ENCODE measurements at regions not wholly inside any gene's neighbourhood (a gene's known extent, or its start where the extent isn't known, plus 50 kb on each side); places are given as distances from the start of the nearest gene placed in this dataset.
"Not testable (repeated sequence)": the region's sequence is repeated elsewhere in the genome, so short reads cannot be mapped to it uniquely, and the experiment has no call there.

GRCh38 chr6:112503091-112503596 is 156.0 kb downstream of the RFPL4B start:
- DNase-seq (ENCODE audit: low read depth in 4 of 4, low spot score in 3 of 4) = no peak

- DNase-seq (ENCODE audit: low read depth in 4 of 4, low spot score in 3 of 4) = no peak
Observed at GRCh38 chr6:112504621-112505020, 157.5 kb downstream of the RFPL4B start.

DNA sequence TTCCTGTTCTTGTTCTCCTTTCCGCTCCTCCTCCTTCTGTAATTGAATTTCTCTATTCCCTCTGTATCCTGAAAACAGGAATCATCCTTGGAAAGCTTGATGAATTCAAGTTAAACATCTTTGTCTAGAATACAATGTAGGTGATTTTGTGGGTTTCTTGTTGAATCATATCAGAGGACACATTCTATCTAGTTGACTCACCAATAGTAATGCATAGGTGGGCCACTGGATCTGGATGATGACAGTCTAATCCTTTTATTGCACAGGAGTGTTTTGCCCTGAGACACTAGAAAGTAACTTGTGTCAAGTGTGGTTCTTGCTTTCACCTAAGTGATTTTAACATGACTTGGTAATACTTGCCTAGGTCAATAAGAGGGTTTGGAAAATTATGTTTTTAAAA is 164.3 kb downstream of the RFPL4B start:
- no peak for DNase-seq (ENCODE audit: low read depth in 4 of 4, low spot score in 3 of 4)

- no peak for DNase-seq (ENCODE audit: low read depth in 4 of 4, low spot score in 3 of 4)
Observed at GRCh38 chr6:112513175-112513574, 166.0 kb downstream of the RFPL4B start.

GRCh38 chr6:112522587-112522986 is 175.5 kb downstream of the RFPL4B start:
- DNase-seq (ENCODE audit: low read depth in 4 of 4, low spot score in 3 of 4) = no peak

DNA sequence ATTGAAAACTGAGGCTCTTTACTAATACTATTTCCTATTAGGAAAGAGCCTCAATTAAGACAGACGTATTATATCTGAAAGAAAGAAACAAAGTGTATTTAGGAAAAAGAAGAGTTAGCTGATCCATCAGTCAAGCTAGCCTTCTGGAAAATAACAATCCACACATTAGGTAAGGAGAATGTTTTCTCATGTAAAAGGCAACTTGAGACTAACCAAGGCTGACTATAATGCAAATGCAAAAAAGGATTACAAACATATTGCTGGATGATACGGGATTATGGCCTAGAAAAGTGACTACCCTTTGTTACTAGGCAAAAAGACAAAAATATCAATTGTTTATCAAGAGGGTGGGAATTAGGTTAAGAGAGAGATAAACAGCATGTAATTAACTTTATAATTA is 176.9 kb downstream of the RFPL4B start:
- DNase-seq (ENCODE audit: low read depth in 4 of 4, low spot score in 3 of 4) = no peak

DNA sequence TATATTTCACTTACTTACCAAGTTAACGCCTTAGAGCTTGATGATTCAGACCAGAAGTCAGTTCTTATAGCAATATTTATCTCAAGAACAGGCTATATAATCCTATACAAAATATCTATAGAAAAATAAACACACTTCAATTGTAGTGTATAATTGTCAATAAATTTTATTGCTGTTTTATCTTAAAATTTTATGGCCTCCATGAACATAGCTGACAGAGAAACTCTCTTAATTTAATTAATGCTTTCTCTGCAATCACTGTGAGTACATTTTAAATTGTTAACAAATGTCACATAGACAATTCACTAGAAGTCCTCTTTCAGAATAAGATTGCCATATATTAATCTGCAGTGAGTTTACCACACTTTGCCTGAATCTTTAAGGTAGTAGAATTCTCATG is 178.6 kb downstream of the RFPL4B start:
- DNase-seq (ENCODE audit: low read depth in 4 of 4, low spot score in 3 of 4) = no peak

DNA sequence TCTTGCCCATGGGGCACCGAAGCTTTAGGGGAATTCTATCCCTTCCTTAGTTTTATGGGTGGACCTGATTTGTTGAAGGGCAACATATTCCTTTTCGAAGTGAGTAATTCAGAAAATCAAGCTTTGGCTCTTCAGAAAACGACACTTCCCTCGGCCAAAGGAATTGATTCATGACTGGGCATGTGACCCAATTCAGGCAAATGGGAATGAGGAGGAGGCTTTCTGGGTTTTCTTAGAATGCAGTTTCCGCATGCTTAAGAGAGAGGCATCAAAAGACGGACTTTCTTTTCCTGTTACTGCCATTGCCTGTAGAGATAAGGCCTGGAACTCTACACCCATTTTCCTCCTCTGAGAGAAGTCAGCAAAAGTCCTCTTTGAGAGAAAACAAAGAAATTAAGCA is 179.5 kb downstream of the RFPL4B start:
- no peak for DNase-seq (ENCODE audit: low read depth in 4 of 4, low spot score in 3 of 4)

DNA sequence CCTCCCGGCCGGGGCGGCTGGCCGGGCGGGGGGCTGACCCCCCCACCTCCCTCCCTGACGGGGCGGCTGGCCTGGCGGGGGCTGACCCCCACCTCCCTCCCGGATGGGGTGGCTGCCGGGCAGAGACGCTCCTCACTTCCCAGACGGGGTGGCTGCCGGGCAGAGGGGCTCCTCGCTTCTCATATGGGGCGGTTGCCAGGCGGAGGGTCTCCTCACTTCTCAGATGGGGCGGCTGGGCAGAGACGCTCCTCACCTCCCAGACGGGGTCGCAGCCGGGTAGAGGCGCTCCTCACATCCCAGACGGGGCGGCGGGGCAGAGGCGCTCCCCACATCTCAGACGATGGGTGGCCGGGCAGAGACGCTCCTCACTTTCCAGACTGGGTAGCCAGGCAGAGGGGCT is 181.2 kb downstream of the RFPL4B start:
- DNase-seq (ENCODE audit: low read depth in 4 of 4, low spot score in 3 of 4) = not testable (repeated sequence)

DNA sequence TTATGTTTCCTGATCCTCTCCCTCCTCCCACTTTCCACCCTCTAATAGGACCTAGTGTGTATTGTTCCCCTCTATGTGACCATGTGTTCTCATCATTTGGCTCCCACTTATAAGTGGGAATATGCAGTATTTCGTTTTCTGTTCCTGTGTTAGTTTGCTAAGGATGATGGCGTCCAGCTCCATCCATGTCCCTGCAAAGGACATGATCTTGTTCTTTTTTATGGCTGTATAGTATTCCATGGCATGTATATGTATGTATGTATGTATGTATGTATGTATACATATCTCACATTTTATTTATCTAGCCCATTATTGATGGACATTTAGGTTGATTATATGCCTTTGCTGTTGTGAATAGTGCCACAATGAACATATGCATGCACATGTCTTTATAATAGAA is 188.7 kb downstream of the RFPL4B start:
- no peak for DNase-seq (ENCODE audit: low read depth in 4 of 4, low spot score in 3 of 4)

GRCh38 chr6:112539355-112539754 is 192.2 kb downstream of the RFPL4B start:
- no peak for DNase-seq (ENCODE audit: low read depth in 4 of 4, low spot score in 3 of 4)

DNA sequence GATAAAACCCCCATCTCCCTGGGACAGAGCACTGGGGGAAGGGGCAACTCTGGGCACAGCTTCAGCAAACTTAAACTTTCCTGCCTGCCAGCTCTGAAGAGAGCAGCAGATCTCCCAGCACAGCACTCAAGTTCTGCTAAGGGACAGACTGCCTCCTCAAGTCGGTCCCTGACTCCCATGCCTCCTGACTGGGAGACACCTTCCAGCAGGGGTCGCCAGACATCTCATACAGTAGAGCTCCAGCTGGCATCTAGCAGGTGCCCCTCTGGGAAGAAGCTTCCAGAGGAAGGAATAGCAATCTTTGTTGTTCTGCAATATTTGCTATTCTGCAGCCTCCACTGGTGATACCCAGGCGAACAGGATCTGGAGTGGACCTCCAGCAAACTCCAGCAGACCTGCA is 194.7 kb downstream of the RFPL4B start:
- DNase-seq (ENCODE audit: low read depth in 4 of 4, low spot score in 3 of 4) = not testable (repeated sequence)

DNA sequence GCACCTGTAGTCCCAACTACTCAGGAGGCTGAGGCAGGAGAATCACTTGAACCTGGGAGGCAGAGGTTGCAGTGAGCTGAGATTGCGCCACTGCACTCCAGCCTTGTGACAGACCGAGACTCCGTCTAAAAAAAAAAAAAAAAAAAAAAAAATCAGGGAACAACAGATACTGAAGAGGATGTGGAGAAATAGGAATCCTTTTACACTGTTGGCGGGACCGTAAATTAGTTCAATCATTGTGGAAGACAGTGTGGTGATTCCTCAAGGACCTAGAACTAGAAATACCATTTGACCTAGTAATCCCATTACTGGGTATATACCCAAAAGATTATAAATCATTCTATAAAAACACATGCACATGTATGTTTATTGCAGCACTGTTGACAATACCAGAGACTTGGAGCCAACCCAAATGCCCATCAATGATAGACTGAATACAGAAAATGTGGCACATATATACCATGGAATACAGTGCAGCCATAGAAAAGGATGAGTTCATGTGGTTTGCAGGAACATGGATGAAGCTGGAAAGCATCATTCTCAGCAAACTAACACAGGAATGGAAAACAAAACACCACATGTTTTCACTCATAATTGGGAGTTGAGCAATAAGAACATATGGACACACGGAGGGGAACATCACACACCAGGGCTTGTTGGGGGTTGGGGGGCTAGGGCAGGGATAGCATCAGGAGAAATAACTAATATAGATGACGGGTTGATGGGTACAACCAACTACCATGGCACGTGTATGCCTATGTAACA is 200.4 kb downstream of the RFPL4B start:
- not testable (repeated sequence) for DNase-seq (ENCODE audit: low read depth in 4 of 4, low spot score in 3 of 4)

GRCh38 chr6:112549749-112550148 is 202.6 kb downstream of the RFPL4B start:
- no peak for DNase-seq (ENCODE audit: low read depth in 4 of 4, low spot score in 3 of 4)

DNA sequence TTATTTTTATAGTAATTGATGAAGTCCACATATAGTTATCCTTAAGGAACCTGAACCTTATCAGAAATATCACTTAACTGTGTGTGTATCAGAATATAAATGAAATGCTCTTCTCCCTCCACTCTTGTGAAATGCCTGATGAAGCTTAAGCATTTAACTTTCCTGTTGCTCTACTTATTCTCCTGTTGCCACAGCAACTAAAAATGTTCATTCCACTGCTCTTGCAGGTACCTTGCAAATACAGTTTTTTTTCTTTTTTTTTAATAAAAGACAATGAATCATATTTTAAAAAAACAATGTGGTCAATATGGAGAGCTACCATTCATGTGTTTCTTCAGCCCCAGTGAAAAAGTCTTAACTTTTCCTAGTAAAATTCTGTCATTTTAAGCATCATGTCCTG is 210.3 kb downstream of the RFPL4B start:
- no peak for DNase-seq (ENCODE audit: low read depth in 4 of 4, low spot score in 3 of 4)

- DNase-seq (ENCODE audit: low read depth in 4 of 4, low spot score in 3 of 4) = no peak
Observed at GRCh38 chr6:112557961-112558360, 210.8 kb downstream of the RFPL4B start.

DNA sequence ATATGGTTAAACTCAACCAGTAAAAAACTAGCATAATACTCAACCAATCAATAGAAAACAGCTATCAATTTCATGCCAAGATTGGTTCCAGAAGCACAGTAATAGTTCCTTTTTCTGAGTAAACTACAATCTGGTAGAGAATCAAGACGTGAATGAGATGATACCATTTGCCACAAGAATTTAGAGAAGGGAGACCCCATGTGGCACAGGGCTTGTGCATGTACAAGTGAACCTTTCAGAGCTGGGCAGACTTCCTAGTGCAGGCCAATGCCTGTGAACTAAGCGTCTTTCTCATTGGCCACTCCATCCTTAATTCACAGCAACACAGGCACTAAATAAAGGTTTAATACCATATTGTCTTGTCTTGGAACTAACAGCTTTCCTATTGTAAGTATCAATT is 213.5 kb downstream of the RFPL4B start:
- DNase-seq (ENCODE audit: low read depth in 4 of 4, low spot score in 3 of 4) = no peak

GRCh38 chr6:112562301-112563231 is 215.4 kb downstream of the RFPL4B start:
- DNase-seq (ENCODE audit: low read depth in 4 of 4, low spot score in 3 of 4) = no peak

DNA sequence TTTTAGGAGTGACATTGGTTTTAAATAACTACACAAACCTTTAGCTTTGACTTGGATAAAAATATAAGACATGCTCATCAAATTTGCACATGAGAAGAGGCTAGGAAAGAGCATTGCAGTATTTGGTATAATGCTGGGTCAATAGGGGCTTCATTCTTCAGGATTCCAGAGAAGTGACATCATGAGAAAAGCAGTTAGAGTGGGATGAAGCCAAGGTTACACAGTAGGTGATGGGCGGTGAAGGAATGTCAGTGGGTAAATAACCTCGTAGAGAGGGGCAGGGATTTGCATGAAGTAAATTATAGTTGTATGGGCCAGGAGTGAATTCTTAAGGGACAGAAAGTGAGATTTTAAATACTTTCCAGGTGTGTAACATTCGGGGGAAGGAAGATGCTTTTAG is 216.2 kb downstream of the RFPL4B start:
- DNase-seq (ENCODE audit: low read depth in 4 of 4, low spot score in 3 of 4) = no peak

DNA sequence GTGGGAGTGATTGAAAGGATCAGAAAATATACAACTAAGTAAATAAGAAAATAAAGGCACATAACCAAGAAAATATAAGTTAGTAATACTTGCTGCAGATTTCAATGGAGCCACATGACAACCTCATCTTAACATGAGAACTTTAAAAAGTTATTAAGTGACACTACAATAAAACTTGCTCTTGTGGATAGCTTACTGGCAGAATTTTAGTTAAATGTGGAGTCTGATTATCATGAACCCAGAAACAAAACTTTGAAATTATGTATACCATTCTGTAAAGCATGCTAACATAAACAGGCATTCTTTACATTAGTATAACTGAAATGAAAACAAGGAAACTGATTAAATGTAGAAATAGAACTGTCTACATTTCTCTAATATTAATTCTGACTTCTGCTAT is 220.9 kb downstream of the RFPL4B start:
- no peak for DNase-seq (ENCODE audit: low read depth in 4 of 4, low spot score in 3 of 4)

DNA sequence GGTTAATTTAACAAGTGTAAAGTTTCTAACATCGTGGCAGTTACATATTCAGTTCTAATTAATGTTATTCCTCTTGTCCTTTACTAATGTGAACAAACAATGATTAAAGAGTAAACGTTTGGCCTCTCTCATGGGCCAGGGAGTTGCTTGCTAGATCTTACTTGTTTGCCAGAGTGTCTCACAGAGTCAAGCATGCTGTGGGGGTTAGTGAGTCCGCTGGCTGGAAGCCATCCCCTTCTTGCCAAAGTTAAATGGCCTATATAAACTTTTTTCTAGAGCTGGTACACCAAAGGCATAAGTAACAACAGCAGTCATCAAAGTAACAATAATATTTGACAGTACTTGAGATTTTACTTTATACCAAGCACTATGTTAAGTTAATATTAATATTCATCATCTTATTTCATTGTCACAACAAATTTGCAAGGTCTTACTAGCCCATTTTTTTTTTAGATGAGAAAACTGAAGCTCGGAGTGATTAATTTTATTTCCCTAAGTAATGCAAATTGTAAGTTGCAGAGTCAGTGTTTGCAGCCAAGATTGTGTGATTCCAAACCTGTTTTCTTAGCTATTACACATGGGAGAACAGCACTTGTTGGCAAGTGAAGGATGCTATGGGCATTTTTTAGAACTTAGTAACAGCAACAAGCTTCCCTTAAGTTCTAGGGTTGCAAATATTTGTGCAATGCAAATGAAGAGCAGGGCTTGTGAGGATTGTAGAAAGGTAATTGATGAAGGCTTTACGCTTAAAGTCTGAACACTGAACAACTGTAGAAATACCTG is 224.5 kb downstream of the RFPL4B start:
- DNase-seq (ENCODE audit: low read depth in 4 of 4, low spot score in 3 of 4) = no peak
